ENCODE measurements at regions not wholly inside any gene's neighbourhood (a gene's known extent, or its start where the extent isn't known, plus 50 kb on each side); places are given as distances from the start of the nearest gene placed in this dataset.

GRCh38 chr5:28190011-28190410 is 1151.6 kb upstream of the CDH9 start:
- Mint-ChIP-seq H3K4me1 (ENCODE audit: low read depth) (no peaks in the 10 kb centered on the region), H3K9me3 (ENCODE audit: low read depth) (peaks cover 8% of the 10 kb centered on the region), H3K36me3 (ENCODE audit: low read depth) (no peaks in the 10 kb centered on the region), H3K27me3 (ENCODE audit: low read depth) (no peaks in the 10 kb centered on the region), H3K27ac (ENCODE audit: unreplicated experiment) (no peak overlapping the region), H3K4me3 (ENCODE audit: unreplicated experiment) (no peak overlapping the region)
- TF ChIP-seq CTCF (IDR thresholded peaks at IDR 0.05), result no peak
- DNase-seq (ENCODE audit: low spot score), result no peak

GRCh38 chr5:28174691-28175090 is 1136.3 kb upstream of the CDH9 start:
- H3K27ac Mint-ChIP-seq (ENCODE audit: unreplicated experiment), result no peak overlapping the region
- TF ChIP-seq CTCF (IDR thresholded peaks at IDR 0.05), result no peak
- DNase-seq (ENCODE audit: low spot score), result no peak

GRCh38 chr5:28165096-28165495 is 1126.7 kb upstream of the CDH9 start:
- Mint-ChIP-seq H3K27me3 (ENCODE audit: low read depth) (no peaks in the 10 kb centered on the region), H3K9me3 (ENCODE audit: low read depth) (no peaks in the 10 kb centered on the region), H3K36me3 (ENCODE audit: low read depth) (no peaks in the 10 kb centered on the region), H3K4me1 (ENCODE audit: low read depth) (peaks cover 3% of the 10 kb centered on the region), H3K4me3 (ENCODE audit: unreplicated experiment) (no peak overlapping the region), H3K27ac (ENCODE audit: unreplicated experiment) (no peak overlapping the region)
- DNase-seq (ENCODE audit: low spot score), result no peak
- TF ChIP-seq CTCF (IDR thresholded peaks at IDR 0.05), result no peak

More at GRCh38 chr5:28174691-28175090, 1136.3 kb upstream of the CDH9 start:
- Mint-ChIP-seq H3K4me1 (ENCODE audit: low read depth) (no peaks in the 10 kb centered on the region), H3K4me3 (ENCODE audit: unreplicated experiment) (no peak overlapping the region), H3K27me3 (ENCODE audit: low read depth) (peaks cover 1% of the 10 kb centered on the region), H3K9me3 (ENCODE audit: low read depth) (peaks cover 6% of the 10 kb centered on the region), H3K36me3 (ENCODE audit: low read depth) (no peaks in the 10 kb centered on the region)

- peaks cover 3% of the 10 kb centered on the region for H3K4me1 Mint-ChIP-seq (ENCODE audit: low read depth)
- TF ChIP-seq CTCF (IDR thresholded peaks at IDR 0.05), result no peak
- H3K27me3 Mint-ChIP-seq (ENCODE audit: low read depth), result no peaks in the 10 kb centered on the region
- H3K4me3 Mint-ChIP-seq (ENCODE audit: unreplicated experiment), result no peak overlapping the region
- no peaks in the 10 kb centered on the region for H3K36me3 Mint-ChIP-seq (ENCODE audit: low read depth)
- DNase-seq (ENCODE audit: low spot score), result no peak
- no peaks in the 10 kb centered on the region for H3K9me3 Mint-ChIP-seq (ENCODE audit: low read depth)
- H3K27ac Mint-ChIP-seq (ENCODE audit: unreplicated experiment), result no peak overlapping the region
Measured at GRCh38 chr5:28164568-28164967, 1126.2 kb upstream of the CDH9 start.

GRCh38 chr5:28156981-28157380 is 1118.6 kb upstream of the CDH9 start:
- no peak for TF ChIP-seq CTCF (IDR thresholded peaks at IDR 0.05)
- H3K27me3 Mint-ChIP-seq (ENCODE audit: low read depth), result no peaks in the 10 kb centered on the region
- H3K4me3 Mint-ChIP-seq (ENCODE audit: unreplicated experiment), result no peak overlapping the region

More at GRCh38 chr5:28156981-28157380, 1118.6 kb upstream of the CDH9 start:
- no peak overlapping the region for H3K27ac Mint-ChIP-seq (ENCODE audit: unreplicated experiment)
- no peak for DNase-seq (ENCODE audit: low spot score)
- no peaks in the 10 kb centered on the region for H3K4me1 Mint-ChIP-seq (ENCODE audit: low read depth)
- H3K9me3 Mint-ChIP-seq (ENCODE audit: low read depth), result peaks cover 3% of the 10 kb centered on the region
- H3K36me3 Mint-ChIP-seq (ENCODE audit: low read depth), result no peaks in the 10 kb centered on the region
